A549 (cell line): ENCODE measurements at regions not wholly inside any gene's neighbourhood (a gene's known extent, or its start where the extent isn't known, plus 50 kb on each side); places are given as distances from the start of the nearest gene placed in this dataset.

Source experiments
- ATAC-seq, 2 experiments: fragments of 200-7000 bp in 1 of 2; fragments of >200 bp in 1 of 2; cut with Nextera tagmentation in 1 of 2; cut with Tn5 transposase in 1 of 2; 3 replicates each; pipeline versions ENCODE4 v1.8.0 to v1.9.1; 2018 to 2020; ENCODE audit warnings: mild to moderate bottlenecking in 1 of 2, moderate library complexity in 1 of 2
- CTCF ChIA-PET: fragments of 300-600 bp; sonication (Branson Sonifier 250); formaldehyde crosslinking; extraction: SDS; loops from one replicate; lab custom pipeline; 2021; ENCODE audit warnings: antibody characterized with exemption, inconsistent platforms; lab: Yijun Ruan, JAX
- POLR2A ChIA-PET: fragments of 350-600 bp; formaldehyde crosslinking; extraction: SDS; loops from one replicate; lab custom pipeline; 2021; ENCODE audit warnings: antibody characterized with exemption, inconsistent platforms; lab: Yijun Ruan, JAX
- DNase-seq, 2 experiments: peaks; one replicate each; pipeline versions ENCODE4 v3.0.0 to v3.0.0-alpha.2; 2011 to 2016; ENCODE audit warnings: low read depth in 1 of 2, low spot score in 1 of 2
- FAIRE-seq: peaks from 2 replicates; lab custom pipeline; 2011; peaks lifted over from hg19 to GRCh38; lab: Jason Lieb, UNC
- H3K27ac ChIP-seq, 2 experiments: fragments of >200 bp; sonication (Bioruptor Twin); formaldehyde crosslinking; 3 replicates each; pipeline ENCODE4 v1.5.1; 2016 to 2017
- H3K4me1 ChIP-seq: fragments of >200 bp; sonication (Bioruptor Twin); formaldehyde crosslinking; 3 replicates; pipeline ENCODE4 v1.6.1; 2016
- H3K4me2 ChIP-seq: fragments of >200 bp; sonication (Bioruptor Twin); formaldehyde crosslinking; 3 replicates; pipeline ENCODE4 v1.6.1; 2016
- H3K4me3 ChIP-seq: fragments of >200 bp; sonication (Bioruptor Twin); formaldehyde crosslinking; 3 replicates; pipeline ENCODE4 v1.5.1; 2016
- H3K9me3 ChIP-seq: fragments of >200 bp; sonication (Bioruptor Twin); formaldehyde crosslinking; 3 replicates; pipeline ENCODE4 v1.6.1; 2016
- BCL3 ChIP-seq: fragments of >200 bp; sonication (Bioruptor Twin); formaldehyde crosslinking; IDR thresholded peaks from 3 replicates; pipeline ENCODE4 v1.6.1; 2016
- BHLHE40 ChIP-seq: IDR thresholded peaks from 2 replicates; pipeline ENCODE4 v1.6.1; 2012; ENCODE audit warnings: low read depth, low read length, inconsistent platforms
- CBX8 ChIP-seq: fragments of 200-600 bp; sonication (generic); IDR thresholded peaks from 2 replicates; pipeline ENCODE4 v1.6.1; 2016
- CEBPB ChIP-seq, 2 experiments: fragments of >200 bp in 1 of 2; sonication (Bioruptor Twin) in 1 of 2; formaldehyde crosslinking in 1 of 2; IDR thresholded peaks; 2 replicates each; pipeline ENCODE4 v1.6.1; 2012 to 2016
- E2F6 ChIP-seq: IDR thresholded peaks from 2 replicates; pipeline ENCODE4 v1.6.1; 2012; ENCODE audit warnings: low read depth, borderline replicate concordance
- EHMT2 ChIP-seq: fragments of 200-600 bp; sonication (generic); IDR thresholded peaks from 2 replicates; pipeline ENCODE4 v1.6.1; 2016; ENCODE audit warnings: antibody characterized with exemption, low read depth, mild to moderate bottlenecking, moderate library complexity
- FOSB ChIP-seq: fragments of 250-450 bp; sonication (Bioruptor Pico); IDR thresholded peaks from 2 replicates; pipeline ENCODE4 v1.5.0; 2020; ENCODE audit warnings: mild to moderate bottlenecking, moderate library complexity
- FOSL2 ChIP-seq, 2 experiments: fragments of 450-650 bp in 1 of 2; fragments of >200 bp in 1 of 2; sonication (Bioruptor Twin) in 1 of 2; formaldehyde crosslinking; IDR thresholded peaks; 2 replicates each; pipeline versions ENCODE4 v1.5.0 to v1.6.1; 2016 to 2020; ENCODE audit warnings: mild to moderate bottlenecking in 1 of 2, moderate library complexity in 1 of 2
- FOXS1 ChIP-seq: fragments of 250-450 bp; sonication (Bioruptor Pico); IDR thresholded peaks from 2 replicates; pipeline ENCODE4 v1.5.0; 2020; ENCODE audit warnings: mild to moderate bottlenecking, moderate library complexity
- GATA3 ChIP-seq: IDR thresholded peaks from 2 replicates; pipeline ENCODE4 v1.6.1; 2012; ENCODE audit warnings: borderline replicate concordance
- HMGXB4 ChIP-seq: fragments of 250-450 bp; sonication (Bioruptor Pico); IDR thresholded peaks from 2 replicates; pipeline ENCODE4 v1.5.0; 2021; ENCODE audit warnings: mild to moderate bottlenecking, moderate library complexity, borderline replicate concordance
- HOXA7 ChIP-seq: fragments of 250-450 bp; sonication (Bioruptor Pico); IDR thresholded peaks from 2 replicates; pipeline ENCODE4 v1.5.0; 2020; ENCODE audit warnings: mild to moderate bottlenecking, moderate library complexity
- KDM1A ChIP-seq: fragments of 200-600 bp; sonication (generic); IDR thresholded peaks from 2 replicates; pipeline ENCODE4 v1.6.1; 2016; ENCODE audit warnings: low read depth, mild to moderate bottlenecking
- MAFK ChIP-seq: fragments of 450-650 bp; IDR thresholded peaks from 2 replicates; pipeline ENCODE4 v1.6.1; 2014; ENCODE audit not compliant: partially characterized antibody
- NPAS2 ChIP-seq: fragments of 250-450 bp; sonication (Bioruptor Pico); IDR thresholded peaks from 2 replicates; pipeline ENCODE4 v1.8.0; 2022; ENCODE audit warnings: mild to moderate bottlenecking, moderate library complexity, borderline replicate concordance
- POLR2A ChIP-seq: IDR thresholded peaks from 2 replicates; pipeline ENCODE4 v1.6.1; 2012; ENCODE audit warnings: mild to moderate bottlenecking, low read length
- POLR2AphosphoS2 ChIP-seq: conservative IDR thresholded peaks from 2 replicates; pipeline ENCODE4 v1.6.1; 2012; ENCODE audit warnings: low read length, improper control_type of control experiment, inconsistent platforms
- RFX5 ChIP-seq: fragments of 450-650 bp; IDR thresholded peaks from 2 replicates; pipeline ENCODE4 v1.7.1; 2014; ENCODE audit warnings: antibody characterized with exemption, mild to moderate bottlenecking, moderate library complexity
- ZC3H11A ChIP-seq: fragments of 450-650 bp; IDR thresholded peaks from 2 replicates; pipeline ENCODE4 v1.6.1; 2014; ENCODE audit warnings: antibody characterized with exemption, mild to moderate bottlenecking
- ZSCAN20 ChIP-seq: fragments of 250-450 bp; sonication (Bioruptor Pico); IDR thresholded peaks from 2 replicates; pipeline ENCODE4 v1.8.0; 2022; ENCODE audit warnings: mild to moderate bottlenecking, moderate library complexity
- WGBS: methylation state at CpG from one replicate; pipeline ENCODE4 v1.1.6; 2017; ENCODE audit errors: missing lambda C conversion rate; 5-methylcytosine and 5-hydroxymethylcytosine counted together
- TF ChIP-seq, protein P1 (sequence below): IDR thresholded peaks from 2 replicates; pipeline ENCODE4 v1.6.1; 2012

GRCh38 chr1:4085546-4085945, 185.5 kb upstream of the C1orf174 start:
- DNase-seq (no peak), FAIRE-seq (no peak), ATAC-seq (no peak)
- POLR2A ChIA-PET, result no interaction called here
- H3K27ac ChIP-seq, result no peak overlapping the region
- CTCF ChIA-PET, result no interaction called here
- no peaks in the 10 kb centered on the region for H3K4me1 ChIP-seq
- TF ChIP-seq FOXS1 (CRISPR knock-in tag), result no peak
- TF ChIP-seq FOSL2 (IDR thresholded peaks at IDR 0.05), result no peak
- TF ChIP-seq FOSL2 (CRISPR knock-in tag; IDR thresholded peaks at IDR 0.05), result no peak
- no peak for TF ChIP-seq ZSCAN20
- TF ChIP-seq ZC3H11A, result no peak
- TF ChIP-seq FOSB, result no peak
- no peak for TF ChIP-seq RFX5
- TF ChIP-seq CBX8, result no peak
- TF ChIP-seq KDM1A, result no peak
- TF ChIP-seq HMGXB4 (CRISPR knock-in tag), result no peak
- TF ChIP-seq MAFK, result no peak
- TF ChIP-seq NPAS2 (CRISPR knock-in tag), result no peak
- no peak for TF ChIP-seq EHMT2
- TF ChIP-seq, protein P1, sequence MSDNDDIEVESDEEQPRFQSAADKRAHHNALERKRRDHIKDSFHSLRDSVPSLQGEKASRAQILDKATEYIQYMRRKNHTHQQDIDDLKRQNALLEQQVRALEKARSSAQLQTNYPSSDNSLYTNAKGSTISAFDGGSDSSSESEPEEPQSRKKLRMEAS, result no peak
- TF ChIP-seq GATA3, result no peak
- TF ChIP-seq HOXA7 (CRISPR knock-in tag), result no peak
- no peak for TF ChIP-seq POLR2AphosphoS2
- no peak for TF ChIP-seq CEBPB (IDR thresholded peaks at IDR 0.05)
- no peaks in the 10 kb centered on the region for H3K9me3 ChIP-seq
- no peak overlapping the region for H3K4me2 ChIP-seq
- 11% methylated on average over 4 of the region's 5 CpGs for WGBS
- H3K4me3 ChIP-seq, result no peak overlapping the region

GRCh38 chr1:4086085-4086850, 186.2 kb upstream of the C1orf174 start:
- 22% methylated on average over 10 of the region's 14 CpGs for WGBS
- no peaks in the 10 kb centered on the region for H3K9me3 ChIP-seq
- ATAC-seq (no peak), DNase-seq (no peak), FAIRE-seq (no peak)
- H3K4me2 ChIP-seq, result no peak overlapping the region
- no peak for TF ChIP-seq POLR2A
- no peak for TF ChIP-seq FOSL2 (IDR thresholded peaks at IDR 0.05)
- TF ChIP-seq FOSL2 (CRISPR knock-in tag; IDR thresholded peaks at IDR 0.05), result no peak
- ChIA-PET CTCF (no interaction called here), POLR2A (no interaction called here)
- no peak overlapping the region for H3K4me3 ChIP-seq
- no peaks in the 10 kb centered on the region for H3K4me1 ChIP-seq
- H3K27ac ChIP-seq, result no peak overlapping the region

- Histone ChIP-seq H3K4me3 (no peak overlapping the region), H3K4me1 (no peaks in the 10 kb centered on the region), H3K9me3 (no peaks in the 10 kb centered on the region), H3K27ac (no peak overlapping the region), H3K4me2 (no peak overlapping the region)
- 12% methylated on average over 4 of the region's 4 CpGs for WGBS
- no peak for DNase-seq
- ATAC-seq, result no peak
- no peak for FAIRE-seq
- POLR2A ChIA-PET, result no interaction called here
- CTCF ChIA-PET, result no interaction called here
- TF ChIP-seq E2F6 (no peak), FOSL2 (IDR thresholded peaks at IDR 0.05) (no peak), FOSL2 (CRISPR knock-in tag; IDR thresholded peaks at IDR 0.05) (no peak), BCL3 (no peak), BHLHE40 (no peak)
Measured at GRCh38 chr1:4086921-4087320, 186.8 kb upstream of the C1orf174 start.
